Progenitor cell of endocrine pancreas (in vitro differentiated cells): ENCODE measurements at regions not wholly inside any gene's neighbourhood (a gene's known extent, or its start where the extent isn't known, plus 50 kb on each side); places are given as distances from the start of the nearest gene placed in this dataset.
"Not testable (repeated sequence)": the region's sequence is repeated elsewhere in the genome, so short reads cannot be mapped to it uniquely, and the experiment has no call there.

ENCODE experiments used
- DNase-seq: peaks from one replicate; pipeline ENCODE4 v3.0.0; 2021; ENCODE audit warnings: low spot score; ENCODE audit not compliant: unreplicated experiment
- H3K27ac Mint-ChIP-seq: 2 replicates; pipeline ENCODE4 v1.8.0; 2021; ENCODE audit warnings: mild to moderate bottlenecking, moderate library complexity, mixed read lengths
- H3K27me3 Mint-ChIP-seq: 2 replicates; pipeline ENCODE4 v1.8.0; 2021; ENCODE audit warnings: mixed read lengths
- H3K36me3 Mint-ChIP-seq: 2 replicates; pipeline ENCODE4 v1.8.0; 2022; ENCODE audit warnings: mixed read lengths; ENCODE audit not compliant: insufficient read depth
- H3K4me1 Mint-ChIP-seq: 2 replicates; pipeline ENCODE4 v1.8.0; 2021; ENCODE audit warnings: low read depth, mixed read lengths
- H3K4me3 Mint-ChIP-seq: 2 replicates; pipeline ENCODE4 v1.8.0; 2021; ENCODE audit warnings: low read depth, mild to moderate bottlenecking, moderate library complexity, mixed read lengths
- H3K9me3 Mint-ChIP-seq: 2 replicates; pipeline ENCODE4 v1.8.0; 2021; ENCODE audit warnings: low read depth, mixed read lengths
- CTCF ChIP-seq: fragments of 200-600 bp; sonication (generic); IDR thresholded peaks from one replicate; pipeline ENCODE4 v1.5.0; 2021; ENCODE audit warnings: antibody characterized with exemption, mild to moderate bottlenecking; ENCODE audit not compliant: unreplicated experiment

GRCh38 chr2:3899536-3900155 is 196.3 kb downstream of the DCDC2C start:
- Mint-ChIP-seq H3K4me3 (no peak overlapping the region), H3K9me3 (peaks cover 15% of the 10 kb centered on the region), H3K36me3 (no peaks in the 10 kb centered on the region), H3K27ac (no peak overlapping the region), H3K4me1 (no peaks in the 10 kb centered on the region), H3K27me3 (peaks cover 8% of the 10 kb centered on the region)
- TF ChIP-seq CTCF = no peak
- no peak for DNase-seq

GRCh38 chr2:3902131-3902530 is 198.8 kb downstream of the DCDC2C start:
- no peak for DNase-seq
- Mint-ChIP-seq H3K36me3 (no peaks in the 10 kb centered on the region), H3K4me1 (no peaks in the 10 kb centered on the region), H3K4me3 (no peak overlapping the region), H3K27ac (no peak overlapping the region), H3K9me3 (peaks cover 10% of the 10 kb centered on the region), H3K27me3 (peaks cover 5% of the 10 kb centered on the region)
- no peak for TF ChIP-seq CTCF

GRCh38 chr2:3904061-3904460 is 200.7 kb downstream of the DCDC2C start:
- Mint-ChIP-seq H3K4me1 (no peaks in the 10 kb centered on the region), H3K27me3 (peaks cover 5% of the 10 kb centered on the region), H3K36me3 (no peaks in the 10 kb centered on the region), H3K4me3 (no peak overlapping the region), H3K9me3 (peaks cover 8% of the 10 kb centered on the region), H3K27ac (no peak overlapping the region)
- DNase-seq = no peak
- no peak for TF ChIP-seq CTCF

GRCh38 chr2:3908498-3908897 is 205.1 kb downstream of the DCDC2C start:
- peaks cover 16% of the 10 kb centered on the region for H3K9me3 Mint-ChIP-seq
- not testable (repeated sequence) for DNase-seq, H3K36me3 Mint-ChIP-seq, H3K27me3 Mint-ChIP-seq, H3K4me1 Mint-ChIP-seq, H3K4me3 Mint-ChIP-seq, H3K27ac Mint-ChIP-seq

- DNase-seq = no peak
- H3K36me3 Mint-ChIP-seq = no peaks in the 10 kb centered on the region
- no peak for TF ChIP-seq CTCF
- H3K4me3 Mint-ChIP-seq = no peak overlapping the region
- H3K4me1 Mint-ChIP-seq = no peaks in the 10 kb centered on the region
- no peaks in the 10 kb centered on the region for H3K27me3 Mint-ChIP-seq
- peaks cover 15% of the 10 kb centered on the region for H3K9me3 Mint-ChIP-seq
- no peak overlapping the region for H3K27ac Mint-ChIP-seq
Observed at GRCh38 chr2:3911882-3912455, 208.6 kb downstream of the DCDC2C start.

GRCh38 chr2:3913166-3913565 is 209.8 kb downstream of the DCDC2C start:
- no peak for TF ChIP-seq CTCF
- no peak for DNase-seq
- no peak overlapping the region for H3K4me3 Mint-ChIP-seq
- H3K4me1 Mint-ChIP-seq = no peaks in the 10 kb centered on the region
- H3K27ac Mint-ChIP-seq = no peak overlapping the region
- H3K27me3 Mint-ChIP-seq = no peaks in the 10 kb centered on the region
- H3K36me3 Mint-ChIP-seq = no peaks in the 10 kb centered on the region
- H3K9me3 Mint-ChIP-seq = peaks cover 11% of the 10 kb centered on the region
